Type B pancreatic cell (in vitro differentiated cells): ENCODE measurements at regions not wholly inside any gene's neighbourhood (a gene's known extent, or its start where the extent isn't known, plus 50 kb on each side); places are given as distances from the start of the nearest gene placed in this dataset.

ENCODE experiments used
- DNase-seq: peaks from one replicate; pipeline ENCODE4 v3.0.0; 2021; ENCODE audit warnings: mixed read lengths; ENCODE audit not compliant: unreplicated experiment; ENCODE audit errors: extremely low spot score
- H3K27ac Mint-ChIP-seq: 2 replicates; pipeline ENCODE4 v1.8.0; 2021; ENCODE audit warnings: mild to moderate bottlenecking, mixed read lengths
- H3K27me3 Mint-ChIP-seq: 2 replicates; pipeline ENCODE4 v1.8.0; 2021; ENCODE audit warnings: mixed read lengths
- H3K36me3 Mint-ChIP-seq: 2 replicates; pipeline ENCODE4 v1.8.0; 2021; ENCODE audit warnings: mixed read lengths
- H3K4me1 Mint-ChIP-seq: one replicate; pipeline ENCODE4 v1.8.0; 2021; ENCODE audit warnings: mixed read lengths; ENCODE audit not compliant: unreplicated experiment
- H3K4me3 Mint-ChIP-seq: 2 replicates; pipeline ENCODE4 v1.8.0; 2021; ENCODE audit warnings: mild to moderate bottlenecking, mixed read lengths
- H3K9me3 Mint-ChIP-seq: 2 replicates; pipeline ENCODE4 v1.8.0; 2021; ENCODE audit warnings: mixed read lengths
- CTCF ChIP-seq: fragments of 200-600 bp; sonication (generic); conservative IDR thresholded peaks from 2 replicates; pipeline ENCODE4 v1.5.0; 2021; ENCODE audit warnings: antibody characterized with exemption, mild to moderate bottlenecking

- H3K4me3 Mint-ChIP-seq = no peak overlapping the region
- peak overlapping the region; percentile 77 for H3K27ac Mint-ChIP-seq
- TF ChIP-seq CTCF = no peak
These were observed 186.6 kb upstream of the HAAO start for GRCh38 chr2:42978887-42979415.

GRCh38 chr2:42978175-42978886 is 185.9 kb upstream of the HAAO start:
- Mint-ChIP-seq H3K27ac (peak overlapping the region; percentile 58), H3K9me3 (peaks cover 7% of the 10 kb centered on the region), H3K36me3 (no peaks in the 10 kb centered on the region), H3K27me3 (no peaks in the 10 kb centered on the region), H3K4me1 (peaks cover 34% of the 10 kb centered on the region), H3K4me3 (no peak overlapping the region)
- TF ChIP-seq CTCF = no peak
- DNase-seq = no peak

More at GRCh38 chr2:42978887-42979415, 186.6 kb upstream of the HAAO start:
- no peak for DNase-seq
- no peaks in the 10 kb centered on the region for H3K27me3 Mint-ChIP-seq
- peaks cover 34% of the 10 kb centered on the region for H3K4me1 Mint-ChIP-seq
- H3K36me3 Mint-ChIP-seq = no peaks in the 10 kb centered on the region
- peaks cover 7% of the 10 kb centered on the region for H3K9me3 Mint-ChIP-seq

GRCh38 chr2:42977270-42978174 is 185.1 kb upstream of the HAAO start:
- Mint-ChIP-seq H3K9me3 (peaks cover 7% of the 10 kb centered on the region), H3K36me3 (no peaks in the 10 kb centered on the region), H3K4me3 (no peak overlapping the region), H3K27me3 (no peaks in the 10 kb centered on the region), H3K4me1 (peaks cover 34% of the 10 kb centered on the region), H3K27ac (peak overlapping the region; percentile 58)
- no peak for DNase-seq
- no peak for TF ChIP-seq CTCF

GRCh38 chr2:42976351-42976750 is 184.0 kb upstream of the HAAO start:
- H3K4me1 Mint-ChIP-seq = peaks cover 41% of the 10 kb centered on the region
- H3K27me3 Mint-ChIP-seq = no peaks in the 10 kb centered on the region
- H3K36me3 Mint-ChIP-seq = no peaks in the 10 kb centered on the region
- peaks cover 7% of the 10 kb centered on the region for H3K9me3 Mint-ChIP-seq
- H3K27ac Mint-ChIP-seq = peak overlapping the region; percentile 29
- no peak for TF ChIP-seq CTCF
- H3K4me3 Mint-ChIP-seq = no peak overlapping the region
- DNase-seq = no peak

GRCh38 chr2:42974721-42975717 is 182.6 kb upstream of the HAAO start:
- peak; percentile 93 for TF ChIP-seq CTCF
- Mint-ChIP-seq H3K27ac (peak overlapping the region; percentile 68), H3K4me1 (peaks cover 49% of the 10 kb centered on the region), H3K36me3 (no peaks in the 10 kb centered on the region), H3K4me3 (peak overlapping the region; percentile 78), H3K9me3 (peaks cover 5% of the 10 kb centered on the region), H3K27me3 (no peaks in the 10 kb centered on the region)
- DNase-seq = peak; percentile 84
